ENCODE measurements at regions not wholly inside any gene's neighbourhood (a gene's known extent, or its start where the extent isn't known, plus 50 kb on each side); places are given as distances from the start of the nearest gene placed in this dataset.

- ATAC-seq = no peak
- TF ChIP-seq TCF4 (CRISPR knock-in tag; IDR thresholded peaks at IDR 0.05; ENCODE audit: borderline replicate concordance) (no peak), ISL1 (CRISPR knock-in tag; IDR thresholded peaks at IDR 0.05) (no peak), ESRRG (CRISPR knock-in tag; IDR thresholded peaks at IDR 0.05) (no peak), TOX (CRISPR knock-in tag; IDR thresholded peaks at IDR 0.05; ENCODE audit: borderline replicate concordance) (no peak), CSDC2 (CRISPR knock-in tag; IDR thresholded peaks at IDR 0.05) (no peak), ZFP30 (CRISPR knock-in tag; IDR thresholded peaks at IDR 0.05) (no peak), ZNF70 (CRISPR knock-in tag; IDR thresholded peaks at IDR 0.05) (no peak), RARB (CRISPR knock-in tag; IDR thresholded peaks at IDR 0.05) (no peak), SNAI2 (CRISPR knock-in tag; IDR thresholded peaks at IDR 0.05) (no peak), ZNF565 (CRISPR knock-in tag; conservative IDR thresholded peaks at IDR 0.05; ENCODE audit: low read depth) (no peak), GLIS3 (CRISPR knock-in tag; IDR thresholded peaks at IDR 0.05) (no peak), PPARA (CRISPR knock-in tag; IDR thresholded peaks at IDR 0.05; ENCODE audit: borderline replicate concordance) (no peak), PATZ1 (CRISPR knock-in tag; IDR thresholded peaks at IDR 0.05; ENCODE audit: borderline replicate concordance) (no peak), ZC3H10 (CRISPR knock-in tag; IDR thresholded peaks at IDR 0.05) (no peak)
- TF ChIP-seq, protein P1, sequence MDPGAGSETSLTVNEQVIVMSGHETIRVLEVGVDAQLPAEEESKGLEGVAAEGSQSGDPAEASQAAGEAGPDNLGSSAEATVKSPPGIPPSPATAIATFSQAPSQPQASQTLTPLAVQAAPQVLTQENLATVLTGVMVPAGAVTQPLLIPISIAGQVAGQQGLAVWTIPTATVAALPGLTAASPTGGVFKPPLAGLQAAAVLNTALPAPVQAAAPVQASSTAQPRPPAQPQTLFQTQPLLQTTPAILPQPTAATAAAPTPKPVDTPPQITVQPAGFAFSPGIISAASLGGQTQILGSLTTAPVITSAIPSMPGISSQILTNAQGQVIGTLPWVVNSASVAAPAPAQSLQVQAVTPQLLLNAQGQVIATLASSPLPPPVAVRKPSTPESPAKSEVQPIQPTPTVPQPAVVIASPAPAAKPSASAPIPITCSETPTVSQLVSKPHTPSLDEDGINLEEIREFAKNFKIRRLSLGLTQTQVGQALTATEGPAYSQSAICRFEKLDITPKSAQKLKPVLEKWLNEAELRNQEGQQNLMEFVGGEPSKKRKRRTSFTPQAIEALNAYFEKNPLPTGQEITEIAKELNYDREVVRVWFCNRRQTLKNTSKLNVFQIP (CRISPR knock-in tag; IDR thresholded peaks at IDR 0.05; ENCODE audit: borderline replicate concordance, low read depth) = no peak
- TF ChIP-seq, protein P2, sequence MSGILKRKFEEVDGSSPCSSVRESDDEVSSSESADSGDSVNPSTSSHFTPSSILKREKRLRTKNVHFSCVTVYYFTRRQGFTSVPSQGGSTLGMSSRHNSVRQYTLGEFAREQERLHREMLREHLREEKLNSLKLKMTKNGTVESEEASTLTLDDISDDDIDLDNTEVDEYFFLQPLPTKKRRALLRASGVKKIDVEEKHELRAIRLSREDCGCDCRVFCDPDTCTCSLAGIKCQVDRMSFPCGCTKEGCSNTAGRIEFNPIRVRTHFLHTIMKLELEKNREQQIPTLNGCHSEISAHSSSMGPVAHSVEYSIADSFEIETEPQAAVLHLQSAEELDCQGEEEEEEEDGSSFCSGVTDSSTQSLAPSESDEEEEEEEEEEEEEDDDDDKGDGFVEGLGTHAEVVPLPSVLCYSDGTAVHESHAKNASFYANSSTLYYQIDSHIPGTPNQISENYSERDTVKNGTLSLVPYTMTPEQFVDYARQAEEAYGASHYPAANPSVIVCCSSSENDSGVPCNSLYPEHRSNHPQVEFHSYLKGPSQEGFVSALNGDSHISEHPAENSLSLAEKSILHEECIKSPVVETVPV (CRISPR knock-in tag; IDR thresholded peaks at IDR 0.05) = no peak
- TF ChIP-seq, protein P3, sequence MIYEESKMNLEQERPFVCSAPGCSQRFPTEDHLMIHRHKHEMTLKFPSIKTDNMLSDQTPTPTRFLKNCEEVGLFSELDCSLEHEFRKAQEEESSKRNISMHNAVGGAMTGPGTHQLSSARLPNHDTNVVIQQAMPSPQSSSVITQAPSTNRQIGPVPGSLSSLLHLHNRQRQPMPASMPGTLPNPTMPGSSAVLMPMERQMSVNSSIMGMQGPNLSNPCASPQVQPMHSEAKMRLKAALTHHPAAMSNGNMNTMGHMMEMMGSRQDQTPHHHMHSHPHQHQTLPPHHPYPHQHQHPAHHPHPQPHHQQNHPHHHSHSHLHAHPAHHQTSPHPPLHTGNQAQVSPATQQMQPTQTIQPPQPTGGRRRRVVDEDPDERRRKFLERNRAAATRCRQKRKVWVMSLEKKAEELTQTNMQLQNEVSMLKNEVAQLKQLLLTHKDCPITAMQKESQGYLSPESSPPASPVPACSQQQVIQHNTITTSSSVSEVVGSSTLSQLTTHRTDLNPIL (CRISPR knock-in tag; IDR thresholded peaks at IDR 0.05; ENCODE audit: low read depth) = no peak
Measured at GRCh38 chr13:71300602-71301001, 566.4 kb downstream of the DACH1 start.

GRCh38 chr13:71291842-71292146 lies 575.2 kb downstream of the DACH1 start:
- ATAC-seq = no peak

More at GRCh38 chr13:71291842-71292146, 575.2 kb downstream of the DACH1 start:
- no peak for TF ChIP-seq ZFP30 (CRISPR knock-in tag; IDR thresholded peaks at IDR 0.05)
- no peak for TF ChIP-seq GLIS3 (CRISPR knock-in tag; IDR thresholded peaks at IDR 0.05)
- no peak for TF ChIP-seq ESRRG (CRISPR knock-in tag; IDR thresholded peaks at IDR 0.05)
- no peak for TF ChIP-seq ISL1 (CRISPR knock-in tag; IDR thresholded peaks at IDR 0.05)
- no peak for TF ChIP-seq ZC3H10 (CRISPR knock-in tag; IDR thresholded peaks at IDR 0.05)
- TF ChIP-seq, protein P1 (CRISPR knock-in tag; IDR thresholded peaks at IDR 0.05; ENCODE audit: borderline replicate concordance, low read depth) = no peak
- TF ChIP-seq, protein P2 (CRISPR knock-in tag; IDR thresholded peaks at IDR 0.05) = no peak
- no peak for TF ChIP-seq TOX (CRISPR knock-in tag; IDR thresholded peaks at IDR 0.05; ENCODE audit: borderline replicate concordance)
- TF ChIP-seq ZNF565 (CRISPR knock-in tag; conservative IDR thresholded peaks at IDR 0.05; ENCODE audit: low read depth) = no peak
- no peak for TF ChIP-seq PATZ1 (CRISPR knock-in tag; IDR thresholded peaks at IDR 0.05; ENCODE audit: borderline replicate concordance)
- no peak for TF ChIP-seq BACH2 (CRISPR knock-in tag; IDR thresholded peaks at IDR 0.05; ENCODE audit: borderline replicate concordance)
- TF ChIP-seq, protein P3 (CRISPR knock-in tag; IDR thresholded peaks at IDR 0.05; ENCODE audit: low read depth) = no peak

All from SK-N-SH treated with all-trans-retinoic acid at 6 μM for 48 hours (cell line).